ENCODE measurements at regions not wholly inside any gene's neighbourhood (a gene's known extent, or its start where the extent isn't known, plus 50 kb on each side); places are given as distances from the start of the nearest gene placed in this dataset.

- Histone ChIP-seq H3K36me3 (ENCODE audit: control insufficient read depth in 4 of 4, insufficient read depth in 3 of 4, low read depth in 1 of 4, low read length in 3 of 4) (no peaks in the 10 kb centered on the region), H3K9ac (ENCODE audit: low read depth in 1 of 2, low read length in 2 of 2) (no peak overlapping the region), H3K4me1 (ENCODE audit: control insufficient read depth in 4 of 4, insufficient read depth in 4 of 4, low read length in 3 of 4) (no peaks in the 10 kb centered on the region), H3K27ac (ENCODE audit: low read depth in 1 of 2, low read length in 2 of 2) (no peak overlapping the region), H3K4me3 (ENCODE audit: low read depth in 1 of 3, low read length in 3 of 3) (no peak overlapping the region), H3K9me3 (ENCODE audit: control insufficient read depth in 4 of 4, low read length in 3 of 4) (no peaks in the 10 kb centered on the region), H3K27me3 (ENCODE audit: control insufficient read depth in 4 of 4, insufficient read depth in 4 of 4, low read length in 3 of 4) (no peaks in the 10 kb centered on the region)
- no peak for TF ChIP-seq SP1 (IDR thresholded peaks at IDR 0.05)
- TF ChIP-seq, protein P1, sequence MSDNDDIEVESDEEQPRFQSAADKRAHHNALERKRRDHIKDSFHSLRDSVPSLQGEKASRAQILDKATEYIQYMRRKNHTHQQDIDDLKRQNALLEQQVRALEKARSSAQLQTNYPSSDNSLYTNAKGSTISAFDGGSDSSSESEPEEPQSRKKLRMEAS (IDR thresholded peaks at IDR 0.05): no peak
- TF ChIP-seq FOXA1 (IDR thresholded peaks at IDR 0.05): no peak
- TF ChIP-seq YY1 (IDR thresholded peaks at IDR 0.05): no peak
- no peak for TF ChIP-seq NR2F2 (IDR thresholded peaks at IDR 0.05)
- no peak for TF ChIP-seq FOXA2 (IDR thresholded peaks at IDR 0.05)
- no peak for TF ChIP-seq EGR1 (IDR thresholded peaks at IDR 0.05; ENCODE audit: low read depth in 2 of 2)
- TF ChIP-seq, protein P2, sequence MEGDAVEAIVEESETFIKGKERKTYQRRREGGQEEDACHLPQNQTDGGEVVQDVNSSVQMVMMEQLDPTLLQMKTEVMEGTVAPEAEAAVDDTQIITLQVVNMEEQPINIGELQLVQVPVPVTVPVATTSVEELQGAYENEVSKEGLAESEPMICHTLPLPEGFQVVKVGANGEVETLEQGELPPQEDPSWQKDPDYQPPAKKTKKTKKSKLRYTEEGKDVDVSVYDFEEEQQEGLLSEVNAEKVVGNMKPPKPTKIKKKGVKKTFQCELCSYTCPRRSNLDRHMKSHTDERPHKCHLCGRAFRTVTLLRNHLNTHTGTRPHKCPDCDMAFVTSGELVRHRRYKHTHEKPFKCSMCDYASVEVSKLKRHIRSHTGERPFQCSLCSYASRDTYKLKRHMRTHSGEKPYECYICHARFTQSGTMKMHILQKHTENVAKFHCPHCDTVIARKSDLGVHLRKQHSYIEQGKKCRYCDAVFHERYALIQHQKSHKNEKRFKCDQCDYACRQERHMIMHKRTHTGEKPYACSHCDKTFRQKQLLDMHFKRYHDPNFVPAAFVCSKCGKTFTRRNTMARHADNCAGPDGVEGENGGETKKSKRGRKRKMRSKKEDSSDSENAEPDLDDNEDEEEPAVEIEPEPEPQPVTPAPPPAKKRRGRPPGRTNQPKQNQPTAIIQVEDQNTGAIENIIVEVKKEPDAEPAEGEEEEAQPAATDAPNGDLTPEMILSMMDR (IDR thresholded peaks at IDR 0.05; ENCODE audit: low read depth, low read length, missing input control): no peak
- TF ChIP-seq RAD21 (IDR thresholded peaks at IDR 0.05): no peak
- TF ChIP-seq, protein P3, sequence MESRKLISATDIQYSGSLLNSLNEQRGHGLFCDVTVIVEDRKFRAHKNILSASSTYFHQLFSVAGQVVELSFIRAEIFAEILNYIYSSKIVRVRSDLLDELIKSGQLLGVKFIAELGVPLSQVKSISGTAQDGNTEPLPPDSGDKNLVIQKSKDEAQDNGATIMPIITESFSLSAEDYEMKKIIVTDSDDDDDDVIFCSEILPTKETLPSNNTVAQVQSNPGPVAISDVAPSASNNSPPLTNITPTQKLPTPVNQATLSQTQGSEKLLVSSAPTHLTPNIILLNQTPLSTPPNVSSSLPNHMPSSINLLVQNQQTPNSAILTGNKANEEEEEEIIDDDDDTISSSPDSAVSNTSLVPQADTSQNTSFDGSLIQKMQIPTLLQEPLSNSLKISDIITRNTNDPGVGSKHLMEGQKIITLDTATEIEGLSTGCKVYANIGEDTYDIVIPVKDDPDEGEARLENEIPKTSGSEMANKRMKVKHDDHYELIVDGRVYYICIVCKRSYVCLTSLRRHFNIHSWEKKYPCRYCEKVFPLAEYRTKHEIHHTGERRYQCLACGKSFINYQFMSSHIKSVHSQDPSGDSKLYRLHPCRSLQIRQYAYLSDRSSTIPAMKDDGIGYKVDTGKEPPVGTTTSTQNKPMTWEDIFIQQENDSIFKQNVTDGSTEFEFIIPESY (IDR thresholded peaks at IDR 0.05): no peak
- TF ChIP-seq, protein P4, sequence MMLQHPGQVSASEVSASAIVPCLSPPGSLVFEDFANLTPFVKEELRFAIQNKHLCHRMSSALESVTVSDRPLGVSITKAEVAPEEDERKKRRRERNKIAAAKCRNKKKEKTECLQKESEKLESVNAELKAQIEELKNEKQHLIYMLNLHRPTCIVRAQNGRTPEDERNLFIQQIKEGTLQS (IDR thresholded peaks at IDR 0.05): no peak
- TF ChIP-seq HNF4A (conservative IDR thresholded peaks at IDR 0.05): no peak
- no peak for TF ChIP-seq JUND (IDR thresholded peaks at IDR 0.05)
- TF ChIP-seq HNF4G (IDR thresholded peaks at IDR 0.05): no peak
- TF ChIP-seq REST (IDR thresholded peaks at IDR 0.05): no peak
- TF ChIP-seq GABPA (IDR thresholded peaks at IDR 0.05 in 1 of 2, conservative IDR thresholded peaks at IDR 0.05 in 1 of 2): no peak
- no peak for TF ChIP-seq RXRA (IDR thresholded peaks at IDR 0.05)
- WGBS: 58% methylated on average over 4 of the region's 4 CpGs
- DNase-seq (ENCODE audit: low spot score): no peak
Observed at GRCh38 chr5:167849874-167850273, 441.6 kb upstream of the WWC1 start.

- Histone ChIP-seq H3K9ac (ENCODE audit: low read depth in 1 of 2, low read length in 2 of 2) (no peak overlapping the region), H3K4me3 (ENCODE audit: low read depth in 1 of 3, low read length in 3 of 3) (no peak overlapping the region), H3K27me3 (ENCODE audit: control insufficient read depth in 4 of 4, insufficient read depth in 4 of 4, low read length in 3 of 4) (no peaks in the 10 kb centered on the region), H3K9me3 (ENCODE audit: control insufficient read depth in 4 of 4, low read length in 3 of 4) (no peaks in the 10 kb centered on the region), H3K36me3 (ENCODE audit: control insufficient read depth in 4 of 4, insufficient read depth in 3 of 4, low read depth in 1 of 4, low read length in 3 of 4) (no peaks in the 10 kb centered on the region), H3K4me1 (ENCODE audit: control insufficient read depth in 4 of 4, insufficient read depth in 4 of 4, low read length in 3 of 4) (no peaks in the 10 kb centered on the region), H3K27ac (ENCODE audit: low read depth in 1 of 2, low read length in 2 of 2) (no peak overlapping the region)
- 38% methylated on average over 2 of the region's 2 CpGs for WGBS
- no peak for DNase-seq (ENCODE audit: low spot score)
- TF ChIP-seq SP1 (IDR thresholded peaks at IDR 0.05) (no peak), RXRA (IDR thresholded peaks at IDR 0.05) (no peak), FOXA1 (IDR thresholded peaks at IDR 0.05) (no peak)
- TF ChIP-seq, protein P4 (IDR thresholded peaks at IDR 0.05): no peak
- TF ChIP-seq, protein P1 (IDR thresholded peaks at IDR 0.05): no peak
Observed at GRCh38 chr5:167850911-167851310, 440.5 kb upstream of the WWC1 start.

All from liver (tissue), 8 donors.